NCI-H69 (cell line): ENCODE measurements at regions not wholly inside any gene's neighbourhood (a gene's known extent, or its start where the extent isn't known, plus 50 kb on each side); places are given as distances from the start of the nearest gene placed in this dataset.
A peak's percentile ranks its signal among the peaks of the same experiment; 100 is the strongest.

Experiments
- DNase-seq: peaks from one replicate; lab custom pipeline; 2025; lab: John Stamatoyannopoulos, UW

- DNase-seq = no peak
These were observed 103.2 kb downstream of the TBX5 start for GRCh38 chr12:114302606-114303315.

DNA sequence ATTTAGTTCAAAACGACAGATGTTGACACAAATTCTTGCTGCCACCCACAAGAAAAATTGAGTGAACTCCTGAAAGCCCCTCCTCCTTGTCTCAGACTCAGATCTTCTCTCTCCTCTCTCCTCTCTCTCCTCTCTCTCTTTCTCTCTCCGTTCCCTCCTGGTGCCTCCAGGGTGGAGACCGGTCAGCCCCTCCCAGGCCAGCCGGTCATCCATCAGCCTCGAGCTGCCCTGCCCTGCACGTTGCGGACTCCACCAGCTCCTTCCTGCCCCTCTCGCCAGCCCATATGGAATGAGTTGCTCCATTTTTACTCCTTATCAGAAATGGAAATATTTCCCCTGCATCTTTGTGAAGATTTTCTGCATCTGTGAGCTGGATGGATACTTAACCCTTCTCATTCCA is 103.8 kb downstream of the TBX5 start:
- no peak for DNase-seq

DNA sequence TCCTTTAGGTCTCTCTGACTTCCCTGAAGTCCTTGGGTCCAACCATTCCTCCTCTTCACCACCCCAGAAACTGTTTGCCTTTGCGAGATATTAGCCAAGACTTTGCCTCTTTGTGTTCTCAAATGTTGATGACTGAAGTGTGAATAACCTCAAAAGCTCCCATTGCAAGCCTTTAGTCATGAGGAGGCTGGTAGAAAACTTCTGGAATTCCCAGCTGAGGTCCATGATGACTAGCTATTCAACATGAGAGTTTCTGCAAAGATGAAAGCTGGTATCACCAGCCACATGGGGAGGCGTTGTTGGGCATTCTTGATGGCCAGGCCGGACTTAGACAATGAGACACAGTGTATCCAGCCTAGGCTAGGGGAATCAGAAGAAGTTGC is 111.7 kb downstream of the TBX5 start:
- DNase-seq = no peak

DNA sequence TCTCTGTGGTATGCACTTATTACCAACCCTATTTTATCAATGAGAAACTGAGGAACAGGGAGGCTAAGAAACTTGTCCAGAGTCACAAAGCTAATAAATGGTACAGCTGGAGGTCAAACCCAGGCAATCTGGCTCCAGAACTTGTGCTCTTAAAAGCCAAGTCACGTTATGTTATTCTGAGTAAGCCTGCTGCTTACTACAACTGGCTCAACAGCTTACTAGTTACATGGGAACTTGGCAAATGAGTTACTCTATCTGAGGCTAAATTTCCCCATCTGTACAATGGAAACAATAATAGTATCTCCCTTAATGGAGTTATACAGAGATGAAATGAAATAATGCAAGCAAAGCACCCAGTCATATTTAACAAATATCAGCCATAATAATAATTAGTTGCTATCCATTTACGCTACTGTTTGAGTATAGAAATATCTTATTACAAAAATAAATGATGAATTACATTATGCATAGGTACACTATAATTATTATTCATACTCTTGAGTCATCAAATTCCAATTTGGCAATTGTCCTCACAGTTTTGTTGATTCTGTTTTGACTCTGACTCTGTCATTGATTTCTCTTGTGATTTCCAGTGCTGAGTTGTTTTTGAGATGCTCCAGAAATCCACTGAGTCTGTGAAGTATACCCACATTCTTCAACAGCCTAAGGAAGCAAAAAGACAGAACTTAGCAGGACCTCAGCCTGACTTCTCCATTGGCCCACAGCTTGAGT is 112.2 kb downstream of the TBX5 start:
- no peak for DNase-seq

DNA sequence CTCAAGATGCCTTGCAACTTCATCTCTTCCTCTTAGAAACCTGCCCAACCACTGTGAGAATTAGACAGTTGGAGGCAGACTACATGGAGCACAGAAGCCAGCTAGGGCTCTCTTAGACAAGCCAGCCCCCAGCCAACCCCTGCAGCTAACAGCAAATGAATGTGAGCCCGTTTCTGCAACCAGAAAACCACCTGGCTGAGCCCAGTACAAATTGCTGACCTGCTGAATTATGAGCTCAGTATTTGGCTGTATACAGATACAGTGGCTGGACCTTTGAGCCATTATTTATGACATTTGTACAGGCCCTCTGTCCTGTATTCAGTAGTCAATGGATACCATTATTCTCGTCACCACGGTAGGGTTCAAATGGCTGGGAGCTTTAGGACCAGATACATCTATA is 112.9 kb downstream of the TBX5 start:
- no peak for DNase-seq

DNA sequence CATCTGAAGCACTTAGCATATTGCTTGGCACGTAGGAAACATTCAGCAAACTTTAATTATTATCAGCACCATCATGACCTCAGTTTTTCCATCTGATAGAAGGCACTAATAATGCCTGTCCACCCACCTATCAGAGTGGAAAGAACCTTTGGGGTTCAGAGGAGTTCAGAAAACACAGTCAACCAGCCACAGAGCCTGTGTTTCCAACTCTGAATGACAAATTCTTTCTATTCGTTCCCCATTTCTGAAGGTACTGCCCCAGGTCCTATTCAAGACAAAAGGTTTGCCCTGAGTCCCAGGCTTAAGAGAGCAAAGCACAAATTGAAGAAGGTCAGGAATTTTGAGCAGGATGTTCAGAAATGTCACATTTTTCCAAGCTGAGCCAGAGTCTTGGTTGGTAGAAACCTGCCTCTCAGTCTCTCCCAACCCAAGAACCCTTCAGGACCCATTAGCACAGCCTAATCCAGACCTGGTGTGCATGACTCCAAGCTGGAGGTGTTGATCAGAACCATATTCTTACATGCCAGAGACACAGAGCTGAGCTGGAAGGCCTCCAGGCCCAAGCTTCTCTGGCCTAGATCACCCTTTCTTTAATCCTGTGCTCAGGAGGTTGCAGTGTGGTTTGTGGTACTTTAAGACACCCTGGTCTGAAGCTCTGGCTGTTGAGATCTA is 114.4 kb downstream of the TBX5 start:
- no peak for DNase-seq

DNA sequence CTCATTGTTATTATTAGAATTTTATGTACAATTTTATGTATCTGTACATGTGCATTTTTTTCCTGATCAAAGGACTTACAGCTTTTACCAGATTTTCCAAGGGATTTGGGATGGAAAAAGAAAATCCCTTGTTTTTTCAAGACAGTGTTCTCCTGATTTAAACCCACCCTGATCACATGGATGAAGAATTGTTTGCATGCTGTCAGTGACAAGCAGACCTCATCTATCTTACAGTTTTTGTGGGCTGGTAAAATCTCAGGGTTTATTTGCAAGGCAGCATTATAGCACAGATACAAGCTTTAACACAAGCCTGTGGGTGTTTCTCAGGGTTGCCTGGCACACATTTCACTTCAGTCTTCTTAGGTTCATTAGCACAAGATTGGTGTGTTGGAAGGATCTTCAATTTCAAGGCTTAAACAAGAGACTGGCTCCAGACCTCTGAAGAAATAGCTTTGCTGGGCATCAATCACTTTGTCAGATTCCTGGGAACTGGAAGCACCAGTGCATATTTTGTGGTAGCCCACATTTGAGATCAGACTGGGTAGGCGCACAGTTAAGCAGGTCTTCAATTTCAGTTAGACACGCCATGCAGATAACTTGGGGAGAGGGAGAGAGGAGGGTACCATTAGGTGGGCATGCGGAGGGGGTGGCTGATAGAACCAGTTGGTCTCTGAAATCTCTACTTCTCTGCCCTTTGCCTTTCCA is 118.0 kb downstream of the TBX5 start:
- no peak for DNase-seq

DNA sequence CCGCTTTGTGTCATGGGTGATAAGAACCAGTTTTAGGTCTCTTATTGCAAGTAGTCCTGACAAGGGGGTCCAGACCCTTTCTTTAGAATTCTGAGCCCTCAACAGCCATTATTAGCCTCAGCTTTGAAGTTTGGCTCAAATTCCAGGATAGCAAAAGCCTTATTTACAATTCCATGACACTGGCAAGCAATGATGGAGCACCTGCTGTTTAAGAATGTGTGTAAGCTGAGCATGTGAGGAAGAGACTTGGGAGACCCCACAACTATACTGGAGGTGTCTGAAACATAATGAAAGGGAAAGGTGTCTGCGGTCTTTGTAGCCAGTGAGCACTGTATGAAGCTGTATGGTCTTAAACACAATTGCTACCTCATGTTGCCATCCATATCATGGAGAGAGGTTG is 119.8 kb downstream of the TBX5 start:
- DNase-seq = no peak

DNA sequence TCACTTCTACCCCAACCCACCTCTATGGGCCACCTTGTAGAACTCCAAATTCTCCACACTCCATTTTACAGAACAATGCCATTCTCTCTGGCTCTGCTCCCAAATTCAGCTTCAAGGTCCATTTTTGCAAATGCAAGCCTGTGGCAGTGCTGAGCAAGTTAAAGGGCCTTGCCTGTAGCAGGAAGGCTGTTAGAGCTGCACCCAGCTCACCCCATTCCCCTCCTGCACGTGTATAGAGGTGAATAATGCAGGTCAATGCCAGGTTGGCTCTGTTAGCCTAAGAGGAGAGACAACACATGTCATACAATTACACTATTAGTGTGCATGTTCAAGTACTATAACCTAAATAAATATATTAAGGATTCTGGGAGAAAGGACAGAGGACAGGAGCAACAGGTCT is 120.4 kb downstream of the TBX5 start:
- DNase-seq = no peak

DNA sequence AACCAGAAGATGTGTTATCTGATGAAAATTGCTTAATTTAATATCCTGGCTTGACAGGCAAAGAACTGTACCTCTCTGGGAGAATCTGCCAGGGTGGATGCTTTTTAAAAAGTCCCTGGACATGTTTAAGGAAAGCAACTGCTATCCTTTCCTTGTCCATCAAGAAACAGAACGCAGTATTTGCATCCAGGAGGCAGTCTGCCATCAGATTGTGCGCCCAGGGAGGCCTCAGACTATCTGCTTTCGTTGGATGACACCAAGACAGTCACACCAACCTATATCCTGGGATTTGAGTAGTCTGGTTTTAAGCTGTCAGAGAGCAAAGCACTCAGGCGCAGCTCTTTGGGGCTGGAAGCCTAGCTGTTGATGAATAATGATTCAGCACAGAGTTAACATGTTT is 121.9 kb downstream of the TBX5 start:
- DNase-seq = no peak

DNA sequence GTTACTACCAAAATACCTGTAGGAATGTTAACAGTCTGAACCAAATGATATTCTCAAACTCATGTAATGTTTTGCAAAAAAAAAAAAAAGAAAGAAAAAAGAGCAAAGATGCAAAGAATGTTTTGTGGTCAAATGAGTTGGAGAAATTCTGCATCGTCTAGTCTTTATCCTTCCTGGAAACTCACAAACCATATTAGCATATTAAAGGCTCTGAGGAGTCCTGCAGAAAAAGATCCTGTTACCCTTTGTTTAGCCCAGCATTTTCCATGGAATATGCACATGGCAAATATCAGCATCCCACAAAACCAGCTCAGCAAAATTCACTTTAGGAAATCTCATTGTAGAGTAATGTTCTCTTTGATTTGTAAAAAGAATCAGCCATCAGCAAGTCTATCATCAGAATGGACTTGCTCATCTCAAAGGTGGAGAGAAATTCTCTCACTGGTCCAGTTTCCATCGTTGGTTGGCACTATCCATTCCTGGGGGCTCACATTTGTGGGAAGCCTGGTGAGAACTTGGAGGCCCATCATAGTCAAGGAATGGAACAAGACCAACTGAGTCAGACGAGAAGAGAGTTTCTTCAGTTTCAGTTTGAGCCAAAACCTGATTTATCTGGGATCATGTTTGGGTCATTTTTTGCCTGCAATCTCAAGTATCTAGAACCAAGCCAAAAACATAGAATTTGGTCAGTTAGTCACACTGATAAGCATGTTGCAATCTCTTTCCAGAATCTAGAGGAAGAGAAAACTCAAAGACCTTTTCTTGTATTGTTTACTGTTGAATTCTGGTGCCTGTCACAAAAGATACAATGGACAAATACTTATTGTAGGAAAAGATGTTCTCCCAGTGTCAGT is 129.8 kb downstream of the TBX5 start:
- no peak for DNase-seq

- DNase-seq = no peak
These were observed 130.9 kb downstream of the TBX5 start for GRCh38 chr12:114275086-114275485.

DNA sequence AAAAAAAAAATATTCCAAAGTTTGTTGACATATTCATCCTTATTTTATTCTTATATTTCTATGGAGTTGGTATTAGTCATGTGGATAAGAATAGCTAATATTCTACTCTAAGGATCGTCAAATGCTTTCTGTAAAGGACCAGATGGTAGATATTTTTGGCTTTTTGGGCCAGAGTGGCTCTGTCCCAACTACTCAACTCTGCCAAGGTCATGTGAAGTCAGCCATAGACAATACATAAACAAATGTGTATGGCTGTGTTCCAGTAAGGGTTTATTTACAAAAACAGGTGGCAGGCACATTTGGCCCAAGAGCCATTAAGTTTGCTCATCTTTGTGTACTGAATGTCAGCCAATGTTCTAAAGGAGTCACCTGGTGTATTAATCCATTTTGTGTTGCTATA is 131.8 kb downstream of the TBX5 start:
- DNase-seq = peak; percentile 5

- no peak for DNase-seq
These were observed 133.3 kb downstream of the TBX5 start for GRCh38 chr12:114272605-114273004.

- DNase-seq = no peak
These were observed 133.9 kb downstream of the TBX5 start for GRCh38 chr12:114272071-114272470.

DNA sequence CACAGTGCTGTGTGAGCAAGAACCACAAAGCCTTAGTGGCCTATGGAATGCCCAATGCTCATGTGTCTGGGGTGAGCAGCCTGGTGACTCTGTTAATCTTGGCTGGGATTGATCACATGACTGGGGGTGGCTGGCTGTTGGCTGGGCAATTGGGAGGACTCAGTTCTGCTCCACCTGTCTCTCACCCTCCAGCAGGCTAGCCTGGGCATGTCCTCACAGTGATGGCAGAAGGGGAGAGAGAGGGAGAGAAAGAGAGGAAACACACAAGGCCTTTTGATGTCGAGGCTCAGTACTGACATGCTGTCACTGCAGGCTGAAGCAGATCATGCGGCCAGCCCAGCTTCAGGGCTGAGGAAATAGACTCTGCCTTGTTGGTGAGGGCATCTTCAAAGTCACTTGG is 136.8 kb downstream of the TBX5 start:
- DNase-seq = peak; percentile 7

DNA sequence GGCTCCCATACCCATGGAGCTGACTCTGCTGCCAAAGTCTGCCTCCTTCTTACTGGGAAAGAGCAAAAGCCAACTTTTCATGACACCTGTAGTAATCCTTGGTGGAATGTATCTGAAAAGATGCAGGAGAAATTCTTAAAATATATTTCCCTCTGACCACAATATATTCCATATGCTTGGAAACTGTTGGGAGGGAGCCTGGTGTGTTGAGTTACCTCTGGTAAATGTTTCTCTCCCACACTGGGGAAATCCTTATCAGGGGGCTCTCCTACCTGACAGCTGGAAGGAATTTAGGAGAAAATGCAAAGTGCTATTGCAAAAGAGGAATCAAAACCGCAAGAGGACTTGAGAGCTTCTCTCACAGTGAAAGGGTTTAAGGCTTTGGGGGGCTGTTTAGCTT is 139.4 kb downstream of the TBX5 start:
- DNase-seq = no peak

DNA sequence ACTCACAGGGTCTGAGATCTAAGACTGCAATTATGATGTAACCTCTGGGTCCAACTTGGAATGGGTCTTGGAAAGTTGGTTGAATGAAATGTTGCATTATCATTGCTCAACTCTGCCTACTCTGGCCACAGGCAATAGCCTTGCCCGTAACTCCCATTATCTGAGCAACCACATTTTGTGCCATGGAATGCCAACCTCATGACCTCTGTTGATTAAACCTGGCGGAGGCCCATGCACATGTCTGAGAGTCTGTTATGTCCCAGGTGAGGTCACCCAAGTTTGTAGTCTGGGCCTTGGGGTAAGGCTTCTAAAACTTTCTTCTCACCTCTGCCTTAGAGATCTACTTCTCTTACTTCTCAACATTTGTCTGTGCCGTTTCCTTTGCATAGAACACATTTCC is 140.9 kb downstream of the TBX5 start:
- no peak for DNase-seq

DNA sequence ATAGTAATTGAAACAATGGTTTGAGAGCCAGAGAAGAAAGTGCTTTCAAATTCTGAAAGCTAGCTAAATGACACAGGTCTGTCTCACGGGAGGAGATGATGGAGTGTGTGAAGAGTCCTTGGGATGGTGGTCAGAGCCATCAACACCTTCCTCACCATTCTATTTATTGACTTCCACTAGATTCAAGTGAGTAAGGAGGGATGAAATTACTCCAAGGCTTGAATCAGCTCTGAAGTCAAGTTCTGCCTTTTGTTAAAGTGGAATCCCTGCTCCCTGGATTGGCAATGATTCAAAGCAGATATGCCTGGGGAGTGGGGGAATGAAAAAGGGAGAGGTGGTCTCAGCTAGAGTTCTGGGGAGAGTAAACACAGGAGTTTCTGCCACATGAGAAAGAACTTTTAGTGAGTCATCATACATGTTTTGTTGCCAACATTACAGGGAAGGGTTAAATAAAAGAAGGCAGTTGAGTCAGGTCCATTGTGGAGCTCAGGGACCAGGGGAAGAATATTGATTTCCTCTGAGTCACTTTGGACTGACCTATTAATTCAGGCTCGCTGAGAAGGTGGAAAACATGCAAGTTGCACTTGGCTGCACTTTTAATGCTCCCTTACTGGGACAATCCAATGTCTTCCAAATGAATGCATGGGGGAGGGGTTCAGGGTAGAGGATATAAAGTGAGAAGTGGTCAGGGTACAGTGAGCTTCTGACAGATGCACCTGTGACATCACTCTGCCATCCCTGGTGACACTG is 142.7 kb downstream of the TBX5 start:
- DNase-seq = no peak

DNA sequence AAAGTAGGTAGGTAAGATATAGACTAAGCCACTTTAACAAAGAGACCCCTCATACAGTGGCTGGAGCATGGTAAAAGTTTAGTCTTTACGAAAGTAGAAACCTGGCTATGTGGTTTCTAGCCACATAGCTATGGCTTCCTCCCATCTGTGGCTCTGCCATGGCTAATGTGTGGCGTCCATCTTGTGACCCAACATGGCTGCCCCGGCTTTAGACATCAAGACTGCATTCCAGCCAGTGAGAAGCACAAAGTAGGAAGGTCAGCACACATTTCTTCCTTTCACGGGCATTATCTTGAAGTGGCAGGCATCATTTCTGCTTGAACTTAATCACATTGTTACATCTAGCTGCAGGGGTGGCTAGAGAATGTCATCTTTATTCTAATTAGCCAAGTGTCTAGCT is 148.3 kb downstream of the TBX5 start:
- DNase-seq = no peak

DNA sequence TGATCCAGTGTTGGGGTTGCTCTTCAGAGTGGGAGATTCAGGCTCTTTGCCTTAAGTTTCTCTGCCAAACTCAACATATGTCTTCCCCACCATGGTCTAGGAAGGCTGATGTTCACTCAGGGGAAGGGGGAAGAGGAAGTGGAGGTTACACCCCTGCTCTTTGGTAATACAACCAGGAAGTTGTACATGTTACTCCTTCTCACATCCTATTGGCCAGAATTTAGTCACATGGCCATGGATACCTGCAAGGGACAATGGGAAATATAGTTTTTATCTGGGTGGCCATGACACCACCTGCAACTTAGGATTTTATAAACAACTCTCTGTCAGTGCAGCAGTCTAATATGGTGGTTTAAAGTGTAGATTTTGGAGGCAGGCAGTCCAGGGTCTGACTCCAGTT is 150.9 kb downstream of the TBX5 start:
- DNase-seq = no peak
